ENCODE measurements at regions not wholly inside any gene's neighbourhood (a gene's known extent, or its start where the extent isn't known, plus 50 kb on each side); places are given as distances from the start of the nearest gene placed in this dataset.

GRCh38 chr10:105597312-105597711 lies 956.2 kb downstream of the SORCS3 start:
- Histone ChIP-seq H3K14ac (ENCODE audit: insufficient read length) (no peak overlapping the region), H3K79me1 (ENCODE audit: low read depth, low read length) (no peaks in the 10 kb centered on the region), H2BK120ac (replicated peaks; ENCODE audit: low read depth, low read length) (no peak overlapping the region), H2BK20ac (ENCODE audit: low read length) (no peak overlapping the region), H2AFZ (ENCODE audit: low read length) (no peak overlapping the region), H3K4me2 (ENCODE audit: insufficient read depth in 1 of 2, low read depth in 2 of 2, low read length in 2 of 2) (no peak overlapping the region), H3K9ac (replicated peaks in 1 of 4; ENCODE audit: extremely low read depth in 1 of 4, low read depth in 3 of 4, low read length in 3 of 4) (no peak overlapping the region), H3K27ac (ENCODE audit: low read depth, low read length) (no peak overlapping the region), H3K23me2 (ENCODE audit: low read depth, low read length) (no peaks in the 10 kb centered on the region), H3K4me1 (replicated peaks in 1 of 4; ENCODE audit: control insufficient read depth in 3 of 4, insufficient read depth in 4 of 4, low read length in 3 of 4) (no peaks in the 10 kb centered on the region), H2BK15ac (ENCODE audit: low read length) (no peak overlapping the region), H4K91ac (replicated peaks; ENCODE audit: insufficient read length, low read length) (no peak overlapping the region), H3K4ac (replicated peaks; ENCODE audit: insufficient read length, low read depth, low read length) (no peak overlapping the region), H3K4me3 (ENCODE audit: extremely low read depth in 1 of 4, insufficient read depth in 2 of 4, low read depth in 3 of 4, low read length in 4 of 4) (no peak overlapping the region), H2BK5ac (ENCODE audit: low read depth, low read length) (no peak overlapping the region), H3K27me3 (replicated peaks in 1 of 4; ENCODE audit: control insufficient read depth in 3 of 4, extremely low read depth in 1 of 4, insufficient read depth in 3 of 4, low read length in 3 of 4) (no peaks in the 10 kb centered on the region), H4K8ac (ENCODE audit: extremely low read depth, insufficient read depth, low read length) (no peak overlapping the region), H3K56ac (replicated peaks; ENCODE audit: insufficient read length, low read depth, low read length) (no peak overlapping the region), H3K9me3 (ENCODE audit: insufficient read depth in 2 of 2, low read depth in 1 of 2, low read length in 1 of 2) (no peaks in the 10 kb centered on the region), H3K23ac (ENCODE audit: insufficient read length) (no peak overlapping the region), H2BK12ac (ENCODE audit: low read depth, low read length) (no peak overlapping the region), H3K79me2 (ENCODE audit: control insufficient read depth in 1 of 2, insufficient read depth in 2 of 2, low read length in 2 of 2) (no peaks in the 10 kb centered on the region), H3K18ac (ENCODE audit: extremely low read depth, low read length) (no peak overlapping the region), H4K20me1 (replicated peaks in 1 of 2; ENCODE audit: control insufficient read depth in 1 of 2, insufficient read depth in 2 of 2, low read length in 2 of 2) (no peaks in the 10 kb centered on the region), H4K5ac (ENCODE audit: insufficient read length, low read depth, low read length) (no peak overlapping the region), H2AK5ac (ENCODE audit: low read depth, low read length) (no peak overlapping the region), H3K36me3 (ENCODE audit: control insufficient read depth in 2 of 4, insufficient read depth in 4 of 4, low read length in 3 of 4) (no peaks in the 10 kb centered on the region)
- no peak for DNase-seq (ENCODE audit: low read depth in 1 of 2, low spot score in 2 of 2)
- CTCF ChIA-PET (ENCODE audit: partially characterized antibody) = no interaction called here
- FAIRE-seq = no peak
- 100% methylated on average over 1 of the region's 1 CpG; no CpG with 5 or more reads in 1 of the 2 experiments for WGBS, 2 experiments (ENCODE audit: extremely low coverage in 1 of 2, insufficient coverage in 1 of 2, insufficient read length in 1 of 2, insufficient replicate concordance in 2 of 2, low coverage in 1 of 2, low lambda C conversion rate in 2 of 2, missing lambda C conversion rate in 1 of 2)
- POLR2A ChIA-PET (ENCODE audit: partially characterized antibody) = no interaction called here
- no peak for TF ChIP-seq SIX5 (IDR thresholded peaks at IDR 0.05; ENCODE audit: low read depth, low read length)
- no peak for TF ChIP-seq POU5F1 (IDR thresholded peaks at IDR 0.05; ENCODE audit: low read depth, low read length)
- TF ChIP-seq RXRA (IDR thresholded peaks at IDR 0.05; ENCODE audit: insufficient read depth, low read depth, low read length) = no peak
- TF ChIP-seq BACH1 (IDR thresholded peaks at IDR 0.05; ENCODE audit: low read length) = no peak
- no peak for TF ChIP-seq NRF1 (IDR thresholded peaks at IDR 0.05; ENCODE audit: low read depth, low read length)
- TF ChIP-seq CHD1 (IDR thresholded peaks at IDR 0.05; ENCODE audit: low read depth, low read length) = no peak
- TF ChIP-seq TEAD4 (IDR thresholded peaks at IDR 0.05; ENCODE audit: low read depth, low read length) = no peak
- no peak for TF ChIP-seq ATF3 (IDR thresholded peaks at IDR 0.05; ENCODE audit: insufficient read depth, low read depth, low read length)
- no peak for TF ChIP-seq TCF12 (IDR thresholded peaks at IDR 0.05; ENCODE audit: low read depth, low read length)
- no peak for TF ChIP-seq NANOG (IDR thresholded peaks at IDR 0.05; ENCODE audit: insufficient read depth, low read depth, low read length, poor library complexity, severe bottlenecking)
- no peak for TF ChIP-seq GABPA (IDR thresholded peaks at IDR 0.05; ENCODE audit: borderline replicate concordance, insufficient read depth, low read length)
